OCI-LY3 (cell line): ENCODE measurements at regions not wholly inside any gene's neighbourhood (a gene's known extent, or its start where the extent isn't known, plus 50 kb on each side); places are given as distances from the start of the nearest gene placed in this dataset.

ENCODE experiments used
- EZH2phosphoT487 ChIP-seq: fragments of 200-600 bp; shearing (Covaris generic); IDR thresholded peaks from 2 replicates; pipeline ENCODE4 v1.6.1; 2018; ENCODE audit warnings: antibody characterized with exemption, mixed run types, low read depth
- TF ChIP-seq, protein P1 (sequence below): fragments of 200-600, 300-600 bp; sonication (generic); IDR thresholded peaks from 2 replicates; pipeline ENCODE4 v1.5.1; 2014; ENCODE audit warnings: antibody characterized with exemption, low read length, low read depth

DNA sequence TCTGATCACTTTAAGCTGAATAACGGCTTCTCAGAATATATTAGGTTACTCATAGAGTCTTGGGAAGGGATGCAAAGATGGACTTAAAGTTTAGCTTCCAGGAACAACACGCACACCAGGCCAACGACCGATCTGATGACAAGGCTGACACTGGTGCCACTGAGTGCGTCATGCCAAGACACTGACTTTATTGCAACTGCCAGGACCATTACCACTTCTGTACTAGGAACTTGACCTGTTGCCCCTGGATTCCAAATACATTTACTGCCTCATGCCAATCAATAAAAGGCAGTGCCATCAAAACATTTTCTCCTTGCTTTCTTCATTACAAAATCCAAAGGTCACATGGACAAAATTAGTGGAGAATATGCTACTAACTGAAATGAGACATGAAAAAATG lies 505.9 kb upstream of the CTSO start:
- TF ChIP-seq, protein P1, sequence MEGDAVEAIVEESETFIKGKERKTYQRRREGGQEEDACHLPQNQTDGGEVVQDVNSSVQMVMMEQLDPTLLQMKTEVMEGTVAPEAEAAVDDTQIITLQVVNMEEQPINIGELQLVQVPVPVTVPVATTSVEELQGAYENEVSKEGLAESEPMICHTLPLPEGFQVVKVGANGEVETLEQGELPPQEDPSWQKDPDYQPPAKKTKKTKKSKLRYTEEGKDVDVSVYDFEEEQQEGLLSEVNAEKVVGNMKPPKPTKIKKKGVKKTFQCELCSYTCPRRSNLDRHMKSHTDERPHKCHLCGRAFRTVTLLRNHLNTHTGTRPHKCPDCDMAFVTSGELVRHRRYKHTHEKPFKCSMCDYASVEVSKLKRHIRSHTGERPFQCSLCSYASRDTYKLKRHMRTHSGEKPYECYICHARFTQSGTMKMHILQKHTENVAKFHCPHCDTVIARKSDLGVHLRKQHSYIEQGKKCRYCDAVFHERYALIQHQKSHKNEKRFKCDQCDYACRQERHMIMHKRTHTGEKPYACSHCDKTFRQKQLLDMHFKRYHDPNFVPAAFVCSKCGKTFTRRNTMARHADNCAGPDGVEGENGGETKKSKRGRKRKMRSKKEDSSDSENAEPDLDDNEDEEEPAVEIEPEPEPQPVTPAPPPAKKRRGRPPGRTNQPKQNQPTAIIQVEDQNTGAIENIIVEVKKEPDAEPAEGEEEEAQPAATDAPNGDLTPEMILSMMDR, result no peak
- TF ChIP-seq EZH2phosphoT487, result no peak
